IPS-15b (cell line): ENCODE measurements at regions not wholly inside any gene's neighbourhood (a gene's known extent, or its start where the extent isn't known, plus 50 kb on each side); places are given as distances from the start of the nearest gene placed in this dataset.
"Not testable (repeated sequence)": the region's sequence is repeated elsewhere in the genome, so short reads cannot be mapped to it uniquely, and the experiment has no call there.

ENCODE experiments used
- H3K27me3 ChIP-seq: one replicate; pipeline ENCODE4 v1.6.1; 2013; ENCODE audit warnings: low read length; ENCODE audit not compliant: control insufficient read depth, insufficient read depth
- H3K36me3 ChIP-seq: one replicate; pipeline ENCODE4 v1.6.1; 2013; ENCODE audit warnings: low read length; ENCODE audit not compliant: control insufficient read depth, insufficient read depth
- H3K4me1 ChIP-seq: one replicate; pipeline ENCODE4 v1.6.1; 2013; ENCODE audit warnings: mild to moderate bottlenecking, low read length; ENCODE audit not compliant: control insufficient read depth, insufficient read depth
- H3K4me3 ChIP-seq: one replicate; pipeline ENCODE4 v1.5.1; 2013; ENCODE audit warnings: low read depth, low read length
- H3K9ac ChIP-seq: one replicate; pipeline ENCODE4 v1.6.1; 2013; ENCODE audit warnings: low read depth, mild to moderate bottlenecking, low read length
- H3K9me3 ChIP-seq: one replicate; pipeline ENCODE4 v1.6.1; 2013; ENCODE audit warnings: mild to moderate bottlenecking, low read length; ENCODE audit not compliant: control insufficient read depth, insufficient read depth

DNA sequence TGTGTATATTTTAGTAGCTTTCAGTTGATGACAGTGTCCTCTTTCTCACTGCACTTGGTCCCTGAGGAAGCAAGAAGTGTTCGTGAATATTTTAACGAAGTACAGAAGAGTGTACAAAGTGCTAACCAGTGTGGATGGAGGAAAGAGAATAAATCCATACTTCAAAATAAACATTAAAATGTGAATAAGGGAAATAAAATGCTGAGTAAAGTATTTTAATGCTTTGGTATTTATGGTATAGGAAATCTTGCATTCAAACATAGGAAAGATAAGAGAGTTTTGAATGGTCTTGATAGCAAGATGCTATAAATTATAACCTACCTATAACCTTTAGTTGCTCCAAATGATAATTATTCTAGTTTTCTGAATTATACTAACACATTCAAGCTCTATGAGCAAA is 493.4 kb upstream of the EYS start:
- Histone ChIP-seq H3K4me3 (no peak overlapping the region), H3K27me3 (no peaks in the 10 kb centered on the region), H3K9ac (no peak overlapping the region), H3K36me3 (no peaks in the 10 kb centered on the region), H3K4me1 (no peaks in the 10 kb centered on the region), H3K9me3 (no peaks in the 10 kb centered on the region)

DNA sequence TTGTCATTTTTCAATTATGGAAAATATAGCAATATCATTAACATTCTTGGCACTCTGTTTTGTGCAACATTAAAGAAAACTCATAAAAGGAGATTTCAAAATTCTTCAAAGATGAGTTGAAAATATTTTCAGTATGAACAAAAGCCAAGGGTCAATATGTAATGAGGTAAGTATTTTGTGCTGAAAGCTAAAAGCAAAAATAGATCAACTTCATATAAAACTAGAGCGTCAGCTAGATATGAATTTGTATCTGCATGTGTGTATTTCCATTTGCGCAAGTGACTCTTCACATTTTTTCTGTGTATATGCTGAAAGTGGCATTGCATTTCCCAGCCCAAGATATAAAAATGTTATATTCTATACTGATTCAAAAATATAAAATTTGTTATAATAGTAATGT is 492.1 kb upstream of the EYS start:
- no peaks in the 10 kb centered on the region for H3K36me3 ChIP-seq

DNA sequence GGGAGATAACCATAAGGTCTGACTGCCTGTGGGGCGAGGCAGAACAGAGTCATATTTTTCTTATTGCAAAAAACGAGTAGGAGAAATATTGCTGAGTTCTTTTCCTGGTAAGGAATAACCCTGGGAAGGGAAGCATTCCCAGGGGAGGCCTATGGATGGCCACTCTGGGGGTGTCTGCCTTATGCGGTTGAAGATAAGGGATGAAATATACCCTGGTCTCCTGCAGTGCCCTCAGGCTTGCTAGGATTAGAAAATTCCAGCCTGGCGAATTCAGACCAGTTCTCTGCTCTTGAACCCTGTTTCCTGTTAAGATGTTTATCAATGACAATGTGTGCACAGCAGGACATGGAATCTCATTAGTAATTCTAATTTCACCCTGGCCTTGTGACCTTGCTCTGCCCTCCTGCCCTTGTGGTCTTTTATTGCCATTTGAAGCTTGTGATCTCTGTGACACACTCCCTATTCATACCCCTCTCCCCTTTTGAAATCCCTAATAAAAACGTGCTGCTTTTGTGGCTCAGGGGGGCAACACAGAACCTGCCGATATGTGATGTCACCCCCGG is 491.1 kb upstream of the EYS start:
- Histone ChIP-seq H3K9ac (no peak overlapping the region), H3K27me3 (no peaks in the 10 kb centered on the region), H3K4me3 (no peak overlapping the region)

More for the DNA sequence above, 492.1 kb upstream of the EYS start:
- H3K27me3 ChIP-seq = no peaks in the 10 kb centered on the region
- H3K4me1 ChIP-seq = no peaks in the 10 kb centered on the region
- H3K9me3 ChIP-seq = no peaks in the 10 kb centered on the region
- no peak overlapping the region for H3K9ac ChIP-seq
- no peak overlapping the region for H3K4me3 ChIP-seq

DNA sequence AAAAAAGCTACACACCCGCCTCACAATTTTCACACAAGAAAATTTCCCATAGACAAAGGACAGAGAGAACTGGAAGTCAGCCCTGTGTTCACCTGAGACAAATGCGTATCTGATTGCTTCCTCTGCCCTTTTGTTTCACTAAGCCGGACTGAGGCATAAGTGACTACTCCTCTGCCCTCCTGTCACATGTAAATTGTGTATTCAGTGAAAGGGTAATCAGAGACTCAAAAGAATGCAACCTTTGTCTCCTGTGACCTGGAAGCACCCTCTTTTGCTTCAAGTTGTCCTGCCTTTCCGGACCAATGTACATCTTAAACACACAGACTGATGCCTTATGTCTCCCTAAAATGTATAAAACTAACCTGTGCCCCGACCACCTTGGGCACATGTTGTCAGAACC is 483.8 kb upstream of the EYS start:
- no peaks in the 10 kb centered on the region for H3K36me3 ChIP-seq
- no peaks in the 10 kb centered on the region for H3K27me3 ChIP-seq
- H3K9me3 ChIP-seq = peaks cover 6% of the 10 kb centered on the region
- no peak overlapping the region for H3K4me3 ChIP-seq
- H3K9ac ChIP-seq = no peak overlapping the region
- H3K4me1 ChIP-seq = no peaks in the 10 kb centered on the region

More for the DNA sequence above, 491.1 kb upstream of the EYS start:
- no peaks in the 10 kb centered on the region for H3K9me3 ChIP-seq
- no peaks in the 10 kb centered on the region for H3K36me3 ChIP-seq
- H3K4me1 ChIP-seq = no peaks in the 10 kb centered on the region

DNA sequence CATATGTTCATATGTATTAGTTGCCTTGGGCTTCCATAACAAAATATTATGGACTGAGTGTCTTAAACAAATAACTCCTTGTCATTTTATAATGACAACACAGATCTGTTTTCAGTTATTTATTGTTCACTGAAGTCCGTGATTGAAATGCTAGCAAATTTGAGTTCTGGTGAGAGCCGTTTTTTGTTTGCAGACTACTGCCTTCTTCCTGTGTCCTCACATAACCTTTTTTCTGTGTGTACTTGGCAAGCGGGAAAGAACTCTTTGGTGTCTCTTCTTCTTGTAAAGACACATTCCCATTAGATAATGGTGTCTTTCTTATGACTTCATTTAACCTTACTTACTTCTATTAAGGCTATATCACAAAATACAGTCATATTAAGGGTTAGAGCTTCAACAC is 482.9 kb upstream of the EYS start:
- Histone ChIP-seq H3K4me1 (no peaks in the 10 kb centered on the region), H3K27me3 (no peaks in the 10 kb centered on the region)

DNA sequence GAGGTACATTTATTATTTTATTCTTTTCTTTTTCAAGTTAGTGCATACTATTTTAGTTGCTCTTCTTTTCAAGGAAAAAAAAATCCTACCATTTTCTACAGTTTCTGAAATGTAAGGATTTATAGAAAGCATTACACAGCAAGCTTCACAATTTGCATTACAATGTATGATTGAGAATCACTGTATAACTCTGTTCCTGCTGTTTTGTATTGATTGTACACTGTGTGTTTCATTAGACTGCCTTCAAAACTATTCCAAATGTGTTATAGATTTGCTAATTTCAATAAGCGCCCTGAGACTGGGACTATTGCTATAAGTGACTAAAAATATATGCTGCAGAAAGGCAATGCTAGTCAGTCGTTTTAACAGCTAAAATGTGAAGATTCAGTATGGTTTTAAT is 479.7 kb upstream of the EYS start:
- H3K4me3 ChIP-seq = no peak overlapping the region
- H3K27me3 ChIP-seq = no peaks in the 10 kb centered on the region
- H3K9me3 ChIP-seq = peaks cover 6% of the 10 kb centered on the region
- H3K4me1 ChIP-seq = no peaks in the 10 kb centered on the region
- H3K36me3 ChIP-seq = no peaks in the 10 kb centered on the region
- H3K9ac ChIP-seq = no peak overlapping the region

More for the DNA sequence above, 482.9 kb upstream of the EYS start:
- Histone ChIP-seq H3K9me3 (peaks cover 6% of the 10 kb centered on the region), H3K36me3 (no peaks in the 10 kb centered on the region), H3K9ac (no peak overlapping the region), H3K4me3 (no peak overlapping the region)

DNA sequence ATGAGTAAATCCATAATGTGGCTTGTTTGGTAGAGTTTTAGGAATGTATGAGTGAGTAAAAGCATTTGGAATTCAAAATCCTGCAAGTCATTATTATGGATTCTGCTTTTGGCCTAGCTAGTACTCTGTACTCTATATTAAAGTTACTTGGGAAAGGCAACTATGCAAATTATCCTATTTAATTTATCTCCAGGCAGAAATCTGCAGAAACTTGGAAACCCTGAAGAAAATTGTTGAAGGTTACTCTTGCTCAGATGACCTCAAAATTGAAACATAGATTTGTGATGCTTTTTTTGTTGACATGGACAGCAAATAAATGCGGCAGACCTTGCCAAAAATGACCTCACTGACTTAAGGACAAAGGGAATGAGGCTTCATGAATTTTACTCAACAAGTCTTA is 477.1 kb upstream of the EYS start:
- H3K9me3 ChIP-seq = peaks cover 6% of the 10 kb centered on the region
- no peaks in the 10 kb centered on the region for H3K36me3 ChIP-seq
- no peaks in the 10 kb centered on the region for H3K4me1 ChIP-seq
- no peaks in the 10 kb centered on the region for H3K27me3 ChIP-seq
- H3K4me3 ChIP-seq = no peak overlapping the region
- H3K9ac ChIP-seq = no peak overlapping the region

DNA sequence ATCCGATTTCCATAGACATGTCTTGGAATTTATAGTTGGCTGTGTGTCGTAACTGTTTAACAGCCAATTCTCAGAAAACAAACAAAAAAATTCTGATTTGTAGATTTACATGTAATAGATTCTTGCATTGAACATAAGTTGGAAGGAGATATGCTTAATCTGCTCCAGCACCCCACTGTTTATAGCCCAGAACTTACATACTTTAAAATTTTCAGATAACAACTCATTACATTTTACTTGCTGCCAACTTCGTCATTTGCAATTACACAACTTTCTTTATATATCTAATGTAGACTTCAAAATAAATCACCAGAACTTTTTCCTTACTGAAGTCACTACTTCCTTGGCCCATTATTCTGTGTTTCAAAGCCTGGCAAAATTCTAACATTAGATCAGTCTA is 472.3 kb upstream of the EYS start:
- no peaks in the 10 kb centered on the region for H3K4me1 ChIP-seq
- no peak overlapping the region for H3K4me3 ChIP-seq
- H3K36me3 ChIP-seq = no peaks in the 10 kb centered on the region
- H3K27me3 ChIP-seq = no peaks in the 10 kb centered on the region
- H3K9ac ChIP-seq = no peak overlapping the region
- no peaks in the 10 kb centered on the region for H3K9me3 ChIP-seq

DNA sequence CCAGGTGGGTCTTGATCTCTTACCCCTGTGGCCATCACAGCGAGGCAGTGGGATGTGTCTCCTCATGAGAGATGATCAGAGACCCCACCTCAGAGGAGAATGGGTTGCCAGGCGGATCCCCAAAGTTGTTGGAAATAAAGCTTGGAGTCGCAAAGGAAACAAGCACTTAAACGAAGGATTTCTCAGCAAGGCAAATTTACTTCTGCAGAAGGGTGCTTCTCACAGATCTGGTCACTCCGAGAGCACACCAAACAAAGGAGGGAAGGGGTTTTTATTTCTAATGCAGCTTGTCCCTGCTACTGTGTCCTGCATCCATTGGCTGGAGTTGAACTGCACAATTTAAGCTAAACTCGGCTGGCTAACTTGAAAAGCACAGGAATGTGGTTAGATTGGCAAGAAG is 466.6 kb upstream of the EYS start:
- Histone ChIP-seq H3K9ac (no peak overlapping the region), H3K4me3 (no peak overlapping the region), H3K36me3 (no peaks in the 10 kb centered on the region)

DNA sequence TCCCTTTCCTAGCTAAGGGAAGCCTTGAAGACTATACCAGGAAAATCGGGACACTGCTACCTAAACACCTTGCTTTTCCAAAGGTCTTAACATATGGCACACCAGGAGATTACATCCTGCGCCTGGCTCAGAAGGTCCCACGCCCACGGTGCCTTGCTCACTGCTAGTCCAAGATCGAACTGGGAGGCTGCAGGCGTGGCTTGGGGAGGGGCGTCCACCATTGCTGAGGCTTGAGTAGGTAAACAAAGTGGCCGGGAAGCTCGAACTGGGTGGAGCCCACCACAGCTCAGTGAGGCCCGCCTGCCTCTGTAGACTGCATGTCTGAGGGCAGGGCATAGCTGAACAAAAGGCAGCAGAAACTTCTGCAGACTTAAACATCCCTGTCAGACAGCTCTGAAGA is 459.7 kb upstream of the EYS start:
- not testable (repeated sequence) for H3K27me3 ChIP-seq, H3K4me3 ChIP-seq, H3K9me3 ChIP-seq, H3K9ac ChIP-seq, H3K4me1 ChIP-seq, H3K36me3 ChIP-seq

More for the DNA sequence above, 466.6 kb upstream of the EYS start:
- Histone ChIP-seq H3K4me1 (no peaks in the 10 kb centered on the region), H3K27me3 (no peaks in the 10 kb centered on the region), H3K9me3 (peaks cover 4% of the 10 kb centered on the region)

DNA sequence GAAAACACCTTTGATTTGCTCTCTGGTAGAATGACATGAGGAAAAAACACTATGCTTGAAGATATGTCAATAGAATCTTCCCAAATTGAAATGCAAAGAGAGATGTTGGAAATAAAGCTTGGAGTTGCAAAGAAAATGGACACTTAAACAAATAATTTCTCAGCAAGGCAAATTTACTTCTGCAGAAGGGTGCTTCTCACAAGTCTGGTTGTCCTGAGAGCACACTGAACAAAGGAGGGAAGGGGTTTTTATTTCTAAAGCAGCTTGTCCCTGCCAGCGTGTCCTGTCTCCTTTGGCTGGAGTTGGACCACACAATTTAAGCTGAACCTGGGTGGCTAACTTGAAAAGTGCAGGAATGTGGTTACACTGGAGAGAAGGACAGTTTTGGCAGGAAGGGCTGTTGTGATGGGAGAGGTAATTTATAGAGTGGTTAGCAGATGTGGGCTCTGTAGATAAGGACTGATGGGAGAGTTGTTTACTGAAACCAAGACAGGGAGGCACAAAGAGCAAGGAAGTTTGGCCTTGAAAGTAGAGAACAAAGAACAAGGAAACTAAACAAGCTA is 454.6 kb upstream of the EYS start:
- no peaks in the 10 kb centered on the region for H3K4me1 ChIP-seq
- H3K27me3 ChIP-seq = no peaks in the 10 kb centered on the region
- H3K9me3 ChIP-seq = peaks cover 11% of the 10 kb centered on the region
- no peak overlapping the region for H3K4me3 ChIP-seq
- H3K9ac ChIP-seq = no peak overlapping the region
- H3K36me3 ChIP-seq = no peaks in the 10 kb centered on the region

DNA sequence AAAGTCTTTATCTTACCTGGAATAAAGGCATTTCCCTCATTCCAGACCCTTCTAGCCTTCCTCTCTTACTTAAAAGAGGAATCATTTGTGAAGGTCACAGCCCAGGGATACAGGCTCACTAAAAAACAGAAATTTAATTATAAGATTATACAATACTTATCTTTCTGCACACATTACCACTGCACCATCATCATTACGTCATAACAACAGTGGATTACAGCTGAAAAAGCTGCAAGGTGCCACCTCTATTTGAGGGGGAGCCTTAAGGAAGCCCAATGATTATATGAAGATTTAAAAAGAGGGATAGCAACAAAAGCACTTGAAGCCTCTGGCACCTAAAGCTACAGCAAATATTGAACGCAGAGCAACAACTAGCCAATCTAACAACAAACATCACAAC is 452.9 kb upstream of the EYS start:
- Histone ChIP-seq H3K4me3 (no peak overlapping the region), H3K9me3 (peaks cover 10% of the 10 kb centered on the region), H3K27me3 (no peaks in the 10 kb centered on the region), H3K9ac (no peak overlapping the region), H3K36me3 (no peaks in the 10 kb centered on the region), H3K4me1 (no peaks in the 10 kb centered on the region)
